ENCODE measurements at regions not wholly inside any gene's neighbourhood (a gene's known extent, or its start where the extent isn't known, plus 50 kb on each side); places are given as distances from the start of the nearest gene placed in this dataset.

DNA sequence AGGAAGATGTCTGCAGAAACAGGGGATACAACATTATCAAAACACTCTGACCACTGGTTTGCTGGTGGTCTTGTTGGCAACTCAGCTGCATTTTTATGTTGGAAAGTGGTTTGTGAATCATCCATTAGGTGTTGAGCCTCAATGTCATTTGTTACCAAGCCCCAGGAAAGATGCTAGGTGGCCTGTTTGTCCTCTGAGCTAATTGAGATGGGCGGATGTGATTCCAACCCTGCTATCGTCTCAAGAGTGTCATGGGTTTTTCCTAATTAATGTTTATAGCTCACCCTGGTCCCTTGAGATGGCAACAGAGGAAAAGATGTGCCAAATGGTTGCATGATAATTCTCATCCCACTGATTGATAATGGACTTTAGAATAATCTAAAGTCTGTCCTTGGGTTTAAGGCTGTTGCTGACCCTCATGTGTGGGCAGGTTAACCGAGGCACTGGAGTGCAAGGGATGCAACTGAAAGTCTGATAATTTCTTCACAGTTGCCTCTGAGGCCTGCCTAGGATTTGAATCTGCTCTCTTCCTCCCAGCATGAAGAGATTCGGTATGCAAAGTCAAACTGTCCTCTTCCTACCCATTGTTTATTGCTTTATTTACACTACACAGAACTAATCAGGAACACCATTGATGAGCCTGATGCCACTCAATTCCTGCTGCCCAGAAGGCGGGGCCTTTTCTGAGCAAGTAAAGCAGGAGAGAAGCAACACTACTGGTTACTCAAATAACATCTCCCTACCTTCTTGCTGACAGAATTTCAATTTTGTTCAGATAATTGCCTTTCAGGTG lies 166.2 kb upstream of the TBC1D5 start:
- TF ChIP-seq CTCF (IDR thresholded peaks at IDR 0.05) (no peak), POLR2A (IDR thresholded peaks at IDR 0.05) (no peak)
